Gastrocnemius medialis (tissue), 4 donors: ENCODE measurements at regions not wholly inside any gene's neighbourhood (a gene's known extent, or its start where the extent isn't known, plus 50 kb on each side); places are given as distances from the start of the nearest gene placed in this dataset.

ENCODE experiments used
- ATAC-seq, 2 donors: fragments of 150-250 bp; one replicate each; pipeline ENCODE4 v1.9.1; 2016
- DNase-seq, 2 donors: peaks; one replicate each; pipeline ENCODE4 v3.0.0-alpha.2; 2019
- H3K27ac ChIP-seq, 4 donors: fragments of 200-600 bp; sonication (generic); 1 replicate in 1 of 4; 2 replicates in 3 of 4; pipeline ENCODE4 v1.5.1; 2016 to 2018; ENCODE audit warnings: mild to moderate bottlenecking in 2 of 4, moderate library complexity in 1 of 4
- H3K27me3 ChIP-seq, 3 donors: fragments of 200-600 bp; sonication (generic) in 2 of 3; 1 replicate in 1 of 3; 2 replicates in 2 of 3; pipeline versions ENCODE4 v1.5.1 to v1.6.0; 2016 to 2019; ENCODE audit warnings: mild to moderate bottlenecking in 1 of 3, moderate library complexity in 1 of 3
- H3K36me3 ChIP-seq, 2 donors: fragments of 200-600 bp; sonication (generic) in 1 of 2; one replicate each; pipeline ENCODE4 v1.5.1; 2017 to 2018
- H3K4me1 ChIP-seq, 2 donors: fragments of 200-600 bp; sonication (generic) in 1 of 2; one replicate each; pipeline ENCODE4 v1.5.1; 2016 to 2017; ENCODE audit warnings: mild to moderate bottlenecking in 2 of 2
- H3K4me3 ChIP-seq, 4 donors: fragments of 200-600 bp; sonication (generic) in 3 of 4; 1 replicate in 1 of 4; 2 replicates in 3 of 4; pipeline ENCODE4 v1.5.1; 2016 to 2019; ENCODE audit warnings: mild to moderate bottlenecking in 2 of 4
- H3K9me3 ChIP-seq, 3 donors: fragments of 200-600 bp; sonication (generic) in 2 of 3; 1 replicate in 1 of 3; 2 replicates in 2 of 3; pipeline ENCODE4 v1.5.1; 2016 to 2019
- POLR2A ChIP-seq, 2 donors: fragments of 450-650 bp; IDR thresholded peaks; one replicate each; pipeline ENCODE4 v1.6.1; 2017; ENCODE audit warnings: antibody characterized with exemption in 2 of 2, mild to moderate bottlenecking in 2 of 2, moderate library complexity in 2 of 2
- in situ Hi-C, 4 donors: fragments of 200-750 bp; cut with MboI; loops; one replicate each; pipeline versions ENCODE4 v1.15.0 to v1.8.0; 2017; ENCODE audit warnings: low sequenced_read_pairs in 4 of 4
- intact Hi-C: fragments of 100-400 bp; cut with DNase I; formaldehyde crosslinking; loops from one replicate; pipeline ENCODE4 v1.15.1; 2023; ENCODE audit warnings: low total_unique reads
- TF ChIP-seq, protein P1 (sequence below), 5 experiments: fragments of 450-650 bp in 3 of 5; fragments of 200-600 bp in 2 of 5; sonication (generic) in 2 of 5; IDR thresholded peaks in 4 of 5; conservative IDR thresholded peaks in 1 of 5; 1 replicate in 4 of 5; 2 replicates in 1 of 5; pipeline ENCODE4 v1.5.1; 2016 to 2019; ENCODE audit warnings: antibody characterized with exemption in 5 of 5, mild to moderate bottlenecking in 3 of 5, moderate library complexity in 3 of 5

DNA sequence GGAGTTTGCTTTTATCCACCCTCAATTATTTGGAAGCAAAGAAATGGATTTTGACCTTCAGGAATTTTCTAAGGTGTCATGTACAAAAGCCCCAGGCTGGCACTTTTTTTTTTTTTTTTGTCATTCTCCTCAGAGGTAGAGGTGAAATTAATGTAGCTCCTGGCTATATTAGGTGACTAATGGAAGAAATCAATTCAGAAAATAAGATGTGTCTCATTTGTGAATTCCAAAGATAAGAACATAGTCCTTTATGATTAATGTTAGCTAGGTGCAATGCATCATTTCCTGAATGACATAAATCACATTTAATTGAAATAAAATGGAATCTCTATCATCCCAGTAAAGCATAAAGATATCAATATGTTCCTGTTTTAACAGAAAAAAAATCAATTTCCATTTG lies 477.6 kb downstream of the FBXO15 start:
- DNase-seq (no peak), ATAC-seq (no peak)
- no peaks in the 10 kb centered on the region for H3K27me3 ChIP-seq
- no peak overlapping the region for H3K27ac ChIP-seq
- in situ Hi-C loops (no loop called here), intact Hi-C loops (no loop called here)
- no peaks in the 10 kb centered on the region for H3K4me1 ChIP-seq
- H3K36me3 ChIP-seq = no peaks in the 10 kb centered on the region
- H3K9me3 ChIP-seq = no peaks in the 10 kb centered on the region
- TF ChIP-seq, protein P1, sequence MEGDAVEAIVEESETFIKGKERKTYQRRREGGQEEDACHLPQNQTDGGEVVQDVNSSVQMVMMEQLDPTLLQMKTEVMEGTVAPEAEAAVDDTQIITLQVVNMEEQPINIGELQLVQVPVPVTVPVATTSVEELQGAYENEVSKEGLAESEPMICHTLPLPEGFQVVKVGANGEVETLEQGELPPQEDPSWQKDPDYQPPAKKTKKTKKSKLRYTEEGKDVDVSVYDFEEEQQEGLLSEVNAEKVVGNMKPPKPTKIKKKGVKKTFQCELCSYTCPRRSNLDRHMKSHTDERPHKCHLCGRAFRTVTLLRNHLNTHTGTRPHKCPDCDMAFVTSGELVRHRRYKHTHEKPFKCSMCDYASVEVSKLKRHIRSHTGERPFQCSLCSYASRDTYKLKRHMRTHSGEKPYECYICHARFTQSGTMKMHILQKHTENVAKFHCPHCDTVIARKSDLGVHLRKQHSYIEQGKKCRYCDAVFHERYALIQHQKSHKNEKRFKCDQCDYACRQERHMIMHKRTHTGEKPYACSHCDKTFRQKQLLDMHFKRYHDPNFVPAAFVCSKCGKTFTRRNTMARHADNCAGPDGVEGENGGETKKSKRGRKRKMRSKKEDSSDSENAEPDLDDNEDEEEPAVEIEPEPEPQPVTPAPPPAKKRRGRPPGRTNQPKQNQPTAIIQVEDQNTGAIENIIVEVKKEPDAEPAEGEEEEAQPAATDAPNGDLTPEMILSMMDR (IDR thresholded peaks at IDR 0.05 in 4 of 5, conservative IDR thresholded peaks at IDR 0.05 in 1 of 5) = no peak
- no peak for TF ChIP-seq POLR2A (IDR thresholded peaks at IDR 0.05)
- no peak overlapping the region for H3K4me3 ChIP-seq

DNA sequence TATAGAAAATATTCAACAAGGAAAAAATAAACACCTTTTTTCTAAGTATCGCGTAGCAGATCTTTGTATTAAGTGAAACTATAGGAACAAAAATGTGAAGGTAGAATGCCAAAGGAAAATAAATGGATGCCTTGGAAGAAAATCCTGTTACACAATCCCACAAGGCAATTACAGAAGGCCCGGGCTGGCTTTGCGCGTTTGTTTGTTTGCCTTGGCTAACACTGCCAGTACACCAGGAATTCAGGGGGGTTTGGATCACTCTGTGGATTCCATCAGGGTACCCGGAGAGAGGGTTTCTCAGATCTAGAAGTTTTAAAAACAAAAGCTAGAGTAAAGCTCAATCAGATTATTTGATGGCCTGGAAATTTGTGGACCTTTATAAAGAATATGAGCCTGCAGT lies 478.3 kb downstream of the FBXO15 start:
- in situ Hi-C loops = no loop called here
- intact Hi-C loops = no loop called here
- no peak for ATAC-seq

DNA sequence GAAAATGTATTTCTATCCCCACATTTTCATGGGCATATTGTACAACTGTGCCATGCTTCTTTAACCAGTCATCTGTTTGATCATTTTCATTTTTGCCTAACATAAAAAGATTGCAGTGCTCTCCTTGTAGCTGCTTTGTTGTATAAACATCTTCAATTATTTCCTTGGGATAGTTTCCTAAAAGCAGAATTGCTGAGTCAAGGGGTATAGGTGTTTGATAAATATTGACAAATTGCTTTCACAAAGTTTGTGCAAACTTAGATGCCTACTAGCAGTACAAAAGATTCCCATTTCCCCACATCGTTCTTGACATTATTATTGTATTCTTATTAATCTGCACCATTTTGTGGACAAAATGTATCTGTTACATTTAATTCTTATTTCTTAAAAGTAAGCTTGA lies 479.6 kb downstream of the FBXO15 start:
- intact Hi-C loops (no loop called here), in situ Hi-C loops (no loop called here)
- TF ChIP-seq, protein P1 (IDR thresholded peaks at IDR 0.05 in 4 of 5, conservative IDR thresholded peaks at IDR 0.05 in 1 of 5) = no peak
- no peak for TF ChIP-seq POLR2A (IDR thresholded peaks at IDR 0.05)
- Histone ChIP-seq H3K4me1 (no peaks in the 10 kb centered on the region), H3K27me3 (no peaks in the 10 kb centered on the region), H3K9me3 (no peaks in the 10 kb centered on the region), H3K4me3 (no peak overlapping the region), H3K36me3 (no peaks in the 10 kb centered on the region), H3K27ac (no peak overlapping the region)
- DNase-seq (no peak), ATAC-seq (no peak)

More for the DNA sequence above, 478.3 kb downstream of the FBXO15 start:
- H3K27me3 ChIP-seq = no peaks in the 10 kb centered on the region
- TF ChIP-seq, protein P1 (IDR thresholded peaks at IDR 0.05 in 4 of 5, conservative IDR thresholded peaks at IDR 0.05 in 1 of 5) = no peak
- no peak for TF ChIP-seq POLR2A (IDR thresholded peaks at IDR 0.05)
- H3K27ac ChIP-seq = no peak overlapping the region
- no peak for DNase-seq
- no peaks in the 10 kb centered on the region for H3K36me3 ChIP-seq
- H3K4me1 ChIP-seq = no peaks in the 10 kb centered on the region
- no peak overlapping the region for H3K4me3 ChIP-seq
- H3K9me3 ChIP-seq = no peaks in the 10 kb centered on the region

DNA sequence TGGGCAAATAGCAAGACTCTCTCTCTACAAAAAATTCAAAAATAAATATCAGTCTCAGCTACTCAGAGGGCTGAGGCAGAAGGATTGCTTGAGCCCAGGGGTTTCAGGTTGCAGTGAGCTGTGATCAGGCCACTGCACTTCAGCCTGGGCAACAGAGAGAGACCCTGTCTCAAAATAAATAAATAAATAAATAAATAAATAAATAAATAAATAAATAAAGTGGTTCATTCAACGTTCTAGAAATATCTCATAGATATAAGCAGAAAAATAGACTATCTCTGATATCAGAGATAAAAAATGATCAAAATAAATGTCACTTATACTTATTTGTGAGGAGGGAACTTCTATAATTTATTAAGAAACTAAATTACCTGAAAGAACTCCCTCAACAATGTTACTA lies 480.9 kb downstream of the FBXO15 start:
- no peak for DNase-seq
- TF ChIP-seq, protein P1 (IDR thresholded peaks at IDR 0.05 in 4 of 5, conservative IDR thresholded peaks at IDR 0.05 in 1 of 5) = no peak
- Histone ChIP-seq H3K9me3 (no peaks in the 10 kb centered on the region), H3K27ac (no peak overlapping the region), H3K27me3 (no peaks in the 10 kb centered on the region), H3K4me1 (no peaks in the 10 kb centered on the region), H3K36me3 (no peaks in the 10 kb centered on the region), H3K4me3 (no peak overlapping the region)
- in situ Hi-C loops = no loop called here
- intact Hi-C loops = no loop called here
- ATAC-seq = no peak

DNA sequence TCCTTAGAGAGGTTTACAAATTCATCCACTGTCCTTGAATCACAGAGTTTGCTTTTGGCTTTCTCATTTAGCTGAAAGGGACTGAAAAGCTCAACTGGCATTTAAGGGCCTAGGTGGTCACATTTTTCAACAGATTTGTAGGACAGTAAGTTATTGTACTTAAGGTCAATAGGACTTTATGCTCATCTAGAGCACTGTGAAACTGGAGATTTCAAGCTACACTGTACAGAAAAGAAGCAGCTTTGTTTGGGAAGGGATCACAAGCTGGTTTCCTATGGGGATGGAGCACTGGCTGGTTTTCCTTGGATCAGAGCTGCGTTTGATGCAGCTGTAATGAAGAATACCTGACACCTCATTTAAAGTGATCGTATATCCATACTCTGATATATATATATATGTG lies 482.7 kb downstream of the FBXO15 start:
- TF ChIP-seq, protein P1 (IDR thresholded peaks at IDR 0.05 in 4 of 5, conservative IDR thresholded peaks at IDR 0.05 in 1 of 5) = no peak
- TF ChIP-seq POLR2A (IDR thresholded peaks at IDR 0.05) = no peak
- in situ Hi-C loops = no loop called here
- H3K36me3 ChIP-seq = no peaks in the 10 kb centered on the region
- H3K27me3 ChIP-seq = no peaks in the 10 kb centered on the region
- no peak overlapping the region for H3K4me3 ChIP-seq
- no peaks in the 10 kb centered on the region for H3K9me3 ChIP-seq
- ATAC-seq (no peak), DNase-seq (no peak)
- H3K4me1 ChIP-seq = no peaks in the 10 kb centered on the region
- H3K27ac ChIP-seq = no peak overlapping the region
- intact Hi-C loops = no loop called here
